HepG2 (cell line): ENCODE measurements at regions not wholly inside any gene's neighbourhood (a gene's known extent, or its start where the extent isn't known, plus 50 kb on each side); places are given as distances from the start of the nearest gene placed in this dataset.

ENCODE experiments used
- ATAC-seq: fragments of 200-7000 bp; cut with Tn5 transposase; 3 replicates; pipeline ENCODE4 v1.9.1; 2020; ENCODE audit warnings: mild to moderate bottlenecking, moderate library complexity
- BruUV-seq: library from RNA; stranded (reverse); fragments of 400-500 nt; replicated peaks from 2 replicates; lab custom pipeline; 2021; lab: Mats Ljungman, UMichigan
- CTCF ChIA-PET: fragments of 300-600 bp; formaldehyde crosslinking; extraction: SDS; loops from one replicate; lab custom pipeline; 2021; ENCODE audit warnings: low total read pairs, inconsistent platforms, low intra/inter-chr PET ratio; lab: Yijun Ruan, JAX
- POLR2A ChIA-PET: fragments of 350-600 bp; sonication (Branson Sonifier 250); formaldehyde crosslinking; loops from one replicate; lab custom pipeline; 2020; ENCODE audit warnings: antibody characterized with exemption, inconsistent platforms; lab: Yijun Ruan, JAX
- DNase-seq: peaks from one replicate; pipeline ENCODE4 v3.0.0-alpha.2; 2015; ENCODE audit warnings: low spot score
- FAIRE-seq: peaks from 3 replicates; lab custom pipeline; 2011; peaks lifted over from hg19 to GRCh38; lab: Jason Lieb, UNC
- H2AFZ ChIP-seq: one replicate; pipeline ENCODE4 v1.6.1; 2011; ENCODE audit warnings: low read length, inconsistent platforms
- H3K27ac ChIP-seq: fragments of 300-600 bp; 3 replicates; pipeline ENCODE4 v1.8.0; 2011; ENCODE audit warnings: mixed run types, mild to moderate bottlenecking, mixed read lengths, low read length, inconsistent platforms; ENCODE audit not compliant: insufficient read depth; ENCODE audit errors: extremely low read length
- H3K27me3 ChIP-seq, 2 experiments: fragments of 200-600 bp in 1 of 2; 2 replicates in 1 of 2; 3 replicates in 1 of 2; pipeline versions ENCODE4 v1.6.0 to v1.8.0; 2011; ENCODE audit warnings: low read length in 2 of 2, mild to moderate bottlenecking in 2 of 2, moderate library complexity in 2 of 2, inconsistent platforms in 1 of 2; ENCODE audit not compliant: insufficient read depth in 2 of 2, control insufficient read depth in 1 of 2
- H3K36me3 ChIP-seq, 2 experiments: fragments of 200-600 bp in 1 of 2; replicated peaks in 1 of 2; 2 replicates in 1 of 2; 3 replicates in 1 of 2; pipeline versions ENCODE4 v1.5.1 to v1.8.0; 2011; ENCODE audit warnings: low read length in 2 of 2, inconsistent platforms in 1 of 2; ENCODE audit not compliant: insufficient read depth in 2 of 2, control insufficient read depth in 1 of 2
- H3K4me1 ChIP-seq: 2 replicates; pipeline ENCODE4 v1.5.1; 2012; ENCODE audit warnings: low read length, inconsistent platforms; ENCODE audit not compliant: insufficient read depth
- H3K4me2 ChIP-seq: 2 replicates; pipeline ENCODE4 v1.6.0; 2011; ENCODE audit warnings: low read depth, low read length, inconsistent platforms
- H3K4me3 ChIP-seq, 3 experiments: fragments of 200-600 bp in 1 of 3; sonication (generic), shearing (Covaris generic) in 1 of 3; replicated peaks in 1 of 3; 2 replicates each; pipeline ENCODE4 v1.5.1; 2011 to 2016; ENCODE audit warnings: low read length in 3 of 3, inconsistent platforms in 2 of 3, low read depth in 2 of 3, mild to moderate bottlenecking in 2 of 3, control low read depth in 1 of 3, mixed read lengths in 1 of 3; ENCODE audit not compliant: insufficient read depth in 1 of 3
- H3K79me2 ChIP-seq: one replicate; pipeline ENCODE4 v1.6.1; 2011; ENCODE audit warnings: low read length, inconsistent platforms; ENCODE audit not compliant: insufficient read depth
- H3K9ac ChIP-seq: 2 replicates; pipeline ENCODE4 v1.6.0; 2011; ENCODE audit warnings: mild to moderate bottlenecking, low read depth, low read length, inconsistent platforms; ENCODE audit not compliant: insufficient read depth
- H3K9me3 ChIP-seq: 2 replicates; pipeline ENCODE4 v1.5.1; 2012; ENCODE audit warnings: mild to moderate bottlenecking, low read length
- H4K20me1 ChIP-seq: 2 replicates; pipeline ENCODE4 v1.6.0; 2011; ENCODE audit warnings: inconsistent platforms, mild to moderate bottlenecking, low read length, moderate library complexity; ENCODE audit not compliant: insufficient read depth
- GABPA ChIP-seq, 2 experiments: IDR thresholded peaks; 2 replicates each; pipeline ENCODE4 v1.6.1; 2011 to 2016; ENCODE audit warnings: low read depth in 2 of 2, low read length in 1 of 2, missing biosample characterization in 1 of 2, missing genetic modification characterization in 1 of 2
- KDM1A ChIP-seq: IDR thresholded peaks from 2 replicates; pipeline ENCODE4 v1.6.1; 2016; ENCODE audit warnings: missing compliant biosample characterization
- KDM4B ChIP-seq: sonication (generic); formaldehyde crosslinking; IDR thresholded peaks from 2 replicates; pipeline ENCODE4 v1.4.0; 2020; ENCODE audit warnings: missing genetic modification reagents
- MLXIP ChIP-seq: sonication (generic); formaldehyde crosslinking; IDR thresholded peaks from 2 replicates; pipeline ENCODE4 v1.9.0; 2021; ENCODE audit warnings: missing genetic modification reagents, borderline replicate concordance
- NFE2L2 ChIP-seq: fragments of 150-350 bp; IDR thresholded peaks from 2 replicates; pipeline ENCODE4 v1.6.1; 2014; ENCODE audit warnings: low read length
- PRDM10 ChIP-seq: sonication (generic); formaldehyde crosslinking; IDR thresholded peaks from 2 replicates; pipeline ENCODE4 v1.4.0; 2020; ENCODE audit warnings: low read depth, missing genetic modification reagents
- RAD21 ChIP-seq: fragments of 450-650 bp; formaldehyde crosslinking; IDR thresholded peaks from 2 replicates; pipeline ENCODE4 v1.5.0; 2020; ENCODE audit warnings: mild to moderate bottlenecking
- RARG ChIP-seq: sonication (generic); formaldehyde crosslinking; IDR thresholded peaks from 2 replicates; pipeline ENCODE4 v1.4.0; 2020; ENCODE audit warnings: low read depth, mild to moderate bottlenecking, missing genetic modification reagents
- SRSF4 ChIP-seq: fragments of 200-400 bp; formaldehyde crosslinking; IDR thresholded peaks from one replicate; pipeline ENCODE4 v1.6.1; 2018; ENCODE audit warnings: mild to moderate bottlenecking, low read depth, low read length, moderate library complexity; ENCODE audit not compliant: poor library complexity, severe bottlenecking
- TFE3 ChIP-seq: IDR thresholded peaks from 2 replicates; pipeline ENCODE4 v1.6.1; 2016
- ZNF451 ChIP-seq: sonication (generic); formaldehyde crosslinking; IDR thresholded peaks from 2 replicates; pipeline ENCODE4 v1.5.0; 2020; ENCODE audit warnings: mild to moderate bottlenecking, missing genetic modification reagents
- ZNF713 ChIP-seq: sonication (generic); formaldehyde crosslinking; IDR thresholded peaks from 2 replicates; pipeline ENCODE4 v1.4.0; 2020; ENCODE audit warnings: mild to moderate bottlenecking, missing genetic modification reagents
- ZNF776 ChIP-seq: sonication (generic); formaldehyde crosslinking; IDR thresholded peaks from 2 replicates; pipeline ENCODE4 v1.4.0; 2020; ENCODE audit warnings: mild to moderate bottlenecking, missing genetic modification reagents
- WGBS: methylation state at CpG from one replicate; pipeline ENCODE4 v1.1.6; 2017; ENCODE audit warnings: low lambda C conversion rate; 5-methylcytosine and 5-hydroxymethylcytosine counted together
- in situ Hi-C: cut with HindIII; loops from 2 replicates; pipeline ENCODE4 v1.10.0; 2017; ENCODE audit warnings: low pct_unique_long_range_greater_than_20kb; ENCODE audit not compliant: extremely low pct_ligation_motif_present
- intact Hi-C: fragments of 100-400 bp; cut with micrococcal nuclease; formaldehyde crosslinking; loops from one replicate; pipeline ENCODE4 v1.10.0; 2022; ENCODE audit not compliant: unreplicated experiment

- FAIRE-seq (no peak), DNase-seq (no peak), ATAC-seq (no peak)
- H3K4me2 ChIP-seq, result no peak overlapping the region
- POLR2A ChIA-PET, result no interaction called here
- no peak overlapping the region for H2AFZ ChIP-seq
- no peaks in the 10 kb centered on the region for H3K9me3 ChIP-seq
- no peak for TF ChIP-seq SRSF4
- TF ChIP-seq KDM1A, result no peak
- TF ChIP-seq TFE3 (CRISPR knock-in tag), result no peak
- TF ChIP-seq KDM4B (CRISPR knock-in tag), result no peak
- no peak for TF ChIP-seq ZNF713
- TF ChIP-seq PRDM10 (CRISPR knock-in tag), result no peak
- TF ChIP-seq ZNF451 (CRISPR knock-in tag), result no peak
- TF ChIP-seq RARG (CRISPR knock-in tag), result no peak
- no peak for TF ChIP-seq NFE2L2
- TF ChIP-seq RAD21 (CRISPR knock-in tag), result no peak
- no peak for TF ChIP-seq GABPA (IDR thresholded peaks at IDR 0.05; ENCODE audit: low read depth, low read length)
- TF ChIP-seq GABPA (CRISPR knock-in tag; IDR thresholded peaks at IDR 0.05; ENCODE audit: low read depth), result no peak
- no peak for TF ChIP-seq ZNF776 (CRISPR knock-in tag)
- no peak for TF ChIP-seq MLXIP (CRISPR knock-in tag)
- CTCF ChIA-PET, result no interaction called here
- H3K4me3 ChIP-seq, result no peak overlapping the region
- no peak overlapping the region for H3K9ac ChIP-seq
- H3K79me2 ChIP-seq, result no peaks in the 10 kb centered on the region
- H3K4me1 ChIP-seq, result no peaks in the 10 kb centered on the region
- no peaks in the 10 kb centered on the region; a peak in 1 of 5 replicates for H3K27me3 ChIP-seq
- 21% methylated on average over 3 of the region's 3 CpGs for WGBS
- intact Hi-C loops (no loop called here), in situ Hi-C loops (no loop called here)
- no peak overlapping the region for H3K27ac ChIP-seq
- H3K36me3 ChIP-seq, result no peaks in the 10 kb centered on the region
- H4K20me1 ChIP-seq, result no peaks in the 10 kb centered on the region
- BruUV-seq, result no TSS peak
Measured at GRCh38 chr3:18716821-18717220, 291.7 kb upstream of the SATB1 start.
